ACHN (cell line): ENCODE measurements at regions not wholly inside any gene's neighbourhood (a gene's known extent, or its start where the extent isn't known, plus 50 kb on each side); places are given as distances from the start of the nearest gene placed in this dataset.
A peak's percentile ranks its signal among the peaks of the same experiment; 100 is the strongest.
"Not testable (repeated sequence)": the region's sequence is repeated elsewhere in the genome, so short reads cannot be mapped to it uniquely, and the experiment has no call there.

ENCODE experiments used
- DNase-seq: peaks from one replicate; pipeline ENCODE4 v3.0.0-alpha.2; 2015
- in situ Hi-C: cut with HindIII; loops from 2 replicates; pipeline ENCODE4 v1.10.0; 2017; ENCODE audit warnings: low sequenced_read_pairs, low pct_ligation_motif_present, low pct_unique_long_range_greater_than_20kb

DNA sequence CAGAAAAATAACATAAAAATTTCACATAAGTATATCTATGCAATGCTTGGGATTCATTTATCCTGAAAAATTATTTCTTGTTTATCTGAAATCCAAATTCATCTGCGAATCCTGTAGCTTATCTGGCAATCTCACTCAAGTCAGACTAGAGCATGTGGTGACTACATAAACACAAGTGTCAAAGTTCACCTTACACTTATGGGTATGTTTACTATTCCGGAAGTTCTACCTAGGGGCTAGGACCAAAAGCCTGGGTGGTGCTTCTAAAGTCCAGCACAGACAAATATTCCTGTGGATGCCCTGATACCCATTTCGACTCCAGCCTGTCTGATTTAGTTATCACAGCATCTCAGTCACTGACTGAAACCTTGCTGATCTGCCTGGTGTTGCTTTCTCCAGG is 364.0 kb downstream of the METTL4 start:
- no peak for DNase-seq
- in situ Hi-C loops, result no loop called here

DNA sequence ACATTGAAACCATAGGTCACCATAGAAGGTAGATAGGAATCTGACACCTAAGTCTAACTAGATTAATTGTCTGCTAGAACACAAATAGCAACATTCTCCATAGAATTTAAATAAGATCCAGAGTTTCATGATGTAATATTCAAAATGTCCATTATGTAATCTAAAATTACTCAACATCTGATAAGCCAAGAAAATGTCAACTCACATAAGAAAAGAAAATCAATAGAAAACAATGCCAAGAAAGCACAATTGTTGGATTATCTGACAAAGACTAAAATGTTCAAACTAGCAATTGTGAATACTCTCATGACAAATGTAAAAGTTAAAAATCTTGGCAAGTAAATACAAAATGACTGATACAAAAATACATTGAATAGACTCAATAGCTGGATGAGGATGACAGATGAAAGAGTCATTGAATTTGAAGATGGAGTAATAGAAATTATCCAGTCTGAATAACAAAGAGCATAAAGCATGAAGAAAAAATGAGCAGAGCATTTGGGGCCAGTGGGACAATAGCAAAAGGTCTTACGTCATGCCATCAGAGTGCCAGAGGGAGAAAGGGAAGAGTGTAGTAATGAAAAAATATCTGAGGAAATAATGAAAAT is 358.6 kb downstream of the METTL4 start:
- in situ Hi-C loops, result no loop called here
- no peak for DNase-seq

DNA sequence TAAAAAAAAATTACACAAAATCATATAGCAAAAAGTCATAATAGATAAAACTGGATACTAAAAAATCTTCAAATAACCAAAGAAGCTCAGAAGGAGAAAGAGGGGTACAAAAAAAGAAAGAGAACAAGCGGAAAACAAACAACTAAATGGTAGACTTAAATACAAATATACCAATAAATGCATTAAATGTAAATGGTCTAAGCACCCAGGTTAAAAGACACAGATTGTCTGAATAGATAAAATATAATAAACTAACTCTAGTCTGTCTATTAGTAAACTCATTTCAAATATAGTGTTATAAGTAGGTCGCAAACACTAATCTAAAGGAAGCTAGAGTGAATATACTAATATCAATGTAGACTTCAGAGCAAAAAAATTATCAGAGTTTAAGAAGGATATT is 357.4 kb downstream of the METTL4 start:
- DNase-seq, result no peak
- in situ Hi-C loops, result no loop called here

DNA sequence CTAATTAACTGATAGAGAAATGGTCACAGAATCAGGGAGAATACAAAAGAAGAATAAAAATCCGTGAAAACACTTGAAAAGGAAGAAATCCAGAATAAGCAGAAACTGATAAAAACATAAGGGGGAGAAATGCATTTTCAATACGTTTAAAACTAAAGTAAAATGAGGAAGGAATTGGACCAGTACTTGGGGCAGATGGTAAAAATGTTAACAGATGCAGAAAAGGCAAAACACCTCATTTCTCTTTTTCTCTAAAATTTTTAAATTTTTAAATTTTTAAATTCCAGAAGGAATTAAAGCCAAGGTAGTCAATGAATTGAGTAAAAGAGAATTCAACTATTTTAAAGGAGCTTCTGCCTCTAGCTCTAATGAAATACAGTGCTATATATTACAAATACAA is 353.9 kb downstream of the METTL4 start:
- no peak for DNase-seq
- in situ Hi-C loops, result no loop called here

DNA sequence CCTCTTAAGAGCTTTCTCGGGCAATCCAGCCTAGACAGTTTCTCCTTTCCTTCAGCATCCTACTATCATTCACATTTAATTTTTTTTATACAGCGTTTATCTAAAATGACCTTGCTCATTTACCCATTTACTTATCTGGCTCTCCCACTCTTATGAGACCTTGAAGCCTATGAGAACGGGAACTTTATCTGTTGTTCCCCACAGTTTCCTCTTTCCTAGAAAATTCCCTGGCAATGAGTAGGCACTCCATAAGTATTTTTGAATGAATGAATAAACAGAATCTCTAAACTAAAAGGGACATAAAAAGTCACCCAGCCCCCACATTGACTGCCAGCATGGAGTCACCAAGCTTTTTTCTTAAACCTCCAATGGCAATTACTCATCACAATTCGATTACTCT is 353.2 kb downstream of the METTL4 start:
- in situ Hi-C loops, result no loop called here
- no peak for DNase-seq

DNA sequence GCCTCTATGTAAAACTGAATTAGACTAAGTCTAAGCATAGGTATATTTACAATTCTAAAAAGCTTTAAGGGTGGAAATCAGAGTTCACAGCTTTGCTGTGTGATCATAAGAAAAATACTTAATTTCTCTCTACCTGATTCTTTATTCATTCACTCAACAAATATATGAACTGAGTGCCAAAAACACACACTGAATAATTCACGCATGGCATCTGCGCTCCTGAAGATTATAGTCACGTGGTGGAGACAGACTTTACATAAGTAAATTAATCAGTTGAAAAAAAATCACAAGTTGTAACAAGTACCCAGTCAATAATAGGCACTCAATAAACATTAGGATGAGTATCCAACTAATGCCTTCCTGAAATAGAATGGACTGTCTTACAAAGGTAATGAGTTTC is 351.6 kb downstream of the METTL4 start:
- no peak for DNase-seq
- in situ Hi-C loops, result no loop called here

DNA sequence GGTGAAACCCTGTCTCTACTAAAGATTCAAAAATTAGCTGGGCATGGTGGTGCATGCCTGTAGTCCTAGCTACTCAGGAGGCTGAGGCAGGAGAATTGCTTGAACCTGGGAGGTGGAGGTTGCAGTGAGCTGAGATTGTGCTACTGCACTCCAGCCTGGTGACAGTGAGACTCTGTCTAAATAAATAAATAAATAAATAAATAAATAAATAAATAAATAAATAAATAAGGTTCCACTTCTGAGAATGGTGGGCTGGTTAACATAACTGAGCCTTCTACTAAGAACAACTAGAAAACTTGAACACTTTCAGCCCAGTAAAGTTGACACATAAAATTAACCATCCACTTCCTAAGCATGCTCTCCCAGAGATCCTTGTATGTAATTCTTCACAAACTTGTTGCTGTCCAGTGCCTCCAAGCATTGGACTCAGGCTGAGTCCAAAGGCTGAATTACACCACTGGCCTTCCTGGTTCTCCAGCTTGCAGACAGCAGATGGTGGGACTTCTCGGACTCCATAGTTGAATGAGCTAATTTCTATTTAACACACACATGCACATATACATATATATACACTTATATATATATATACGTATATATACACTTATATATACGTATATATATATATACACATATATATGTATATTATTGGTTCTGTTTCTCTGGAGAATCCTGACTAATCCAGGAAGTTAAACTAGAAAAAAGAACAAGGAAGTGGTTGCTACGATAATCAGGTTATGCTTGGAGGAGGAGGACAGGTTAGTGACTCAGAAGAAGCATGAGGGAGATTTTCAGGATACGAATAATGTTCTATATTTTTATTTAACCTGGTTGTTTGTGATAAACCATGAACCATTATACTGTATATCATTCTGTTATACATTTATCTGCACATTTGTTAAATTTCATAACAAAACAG is 348.8 kb downstream of the METTL4 start:
- in situ Hi-C loops, result no loop called here
- DNase-seq, result no peak

DNA sequence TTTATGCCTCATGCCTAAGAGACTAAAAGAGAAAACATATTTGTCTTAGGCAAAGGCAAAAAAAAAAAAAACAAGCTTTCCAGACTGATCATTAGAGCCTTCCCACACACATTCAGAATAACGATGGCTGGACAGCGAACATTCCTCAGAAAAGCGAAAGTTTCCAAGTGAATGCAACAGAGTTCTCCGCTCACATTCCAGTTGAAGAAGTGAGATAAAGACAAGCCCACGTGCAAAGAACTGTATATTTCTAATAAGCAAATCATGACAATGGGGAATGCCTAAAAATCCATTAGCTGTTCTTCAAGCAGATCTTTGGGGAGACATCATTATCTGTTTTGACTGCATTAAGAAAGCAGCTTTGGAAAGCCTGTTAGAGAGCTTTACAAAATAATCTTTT is 347.9 kb downstream of the METTL4 start:
- in situ Hi-C loops, result no loop called here
- DNase-seq, result no peak

DNA sequence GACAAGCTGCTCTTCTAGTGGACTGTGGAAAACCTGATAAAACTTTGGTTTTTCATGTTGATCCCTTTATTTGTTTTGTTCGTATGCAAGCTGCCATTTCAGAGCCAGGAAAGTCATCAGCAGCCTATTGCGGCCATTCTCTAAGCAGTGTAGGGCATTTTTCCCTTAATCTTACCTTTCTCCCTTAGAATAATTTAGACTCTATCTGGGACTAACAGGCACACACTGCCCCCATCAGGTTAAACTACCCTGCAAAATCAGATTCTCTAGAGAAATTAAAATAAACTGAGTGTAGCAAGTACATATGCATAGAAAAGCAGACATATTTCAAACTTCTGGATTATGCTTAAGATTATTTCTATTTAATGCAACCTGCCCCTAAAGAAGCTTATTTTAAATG is 347.5 kb downstream of the METTL4 start:
- DNase-seq, result peak; percentile 24
- in situ Hi-C loops, result no loop called here

DNA sequence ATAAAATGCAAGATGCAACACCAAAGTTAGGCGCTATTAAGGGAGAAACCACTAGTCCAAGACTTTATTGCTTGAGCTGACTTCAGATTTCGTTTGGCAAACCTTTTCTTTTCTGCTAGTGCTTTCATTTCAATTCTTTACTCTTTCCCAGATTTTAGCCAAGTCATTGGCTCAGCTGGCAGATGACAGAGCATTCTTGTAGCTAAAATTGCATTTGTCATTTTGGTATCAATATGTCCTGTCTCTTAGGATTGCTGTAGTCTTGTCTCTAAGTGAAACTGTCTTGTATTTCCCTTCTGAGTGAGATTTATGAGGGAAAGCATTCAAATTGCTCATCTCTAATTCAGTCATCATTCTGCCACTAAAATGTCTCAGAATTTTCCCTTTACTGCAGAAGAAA is 335.1 kb downstream of the METTL4 start:
- in situ Hi-C loops, result no loop called here
- DNase-seq, result no peak

DNA sequence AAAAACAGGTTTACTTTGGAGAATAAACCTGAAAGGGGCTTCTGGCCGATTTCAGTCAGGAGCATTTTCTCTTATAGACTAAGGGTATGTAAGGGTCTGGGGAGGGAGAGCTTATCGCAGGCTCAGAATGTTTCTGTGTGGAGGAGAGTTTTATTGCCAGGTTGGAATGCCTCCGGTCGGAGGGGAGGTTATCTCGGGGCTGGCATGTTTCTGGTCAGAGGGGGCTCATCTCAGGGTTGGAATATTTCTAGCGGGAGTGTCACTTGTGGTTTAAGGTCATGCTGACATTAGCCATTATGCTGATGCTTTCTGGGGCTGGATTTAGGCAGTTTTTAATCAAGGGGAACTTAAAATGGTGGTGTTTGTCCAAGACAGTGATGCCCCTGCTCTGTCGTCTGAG is 333.6 kb downstream of the METTL4 start:
- in situ Hi-C loops, result no loop called here
- DNase-seq, result no peak

DNA sequence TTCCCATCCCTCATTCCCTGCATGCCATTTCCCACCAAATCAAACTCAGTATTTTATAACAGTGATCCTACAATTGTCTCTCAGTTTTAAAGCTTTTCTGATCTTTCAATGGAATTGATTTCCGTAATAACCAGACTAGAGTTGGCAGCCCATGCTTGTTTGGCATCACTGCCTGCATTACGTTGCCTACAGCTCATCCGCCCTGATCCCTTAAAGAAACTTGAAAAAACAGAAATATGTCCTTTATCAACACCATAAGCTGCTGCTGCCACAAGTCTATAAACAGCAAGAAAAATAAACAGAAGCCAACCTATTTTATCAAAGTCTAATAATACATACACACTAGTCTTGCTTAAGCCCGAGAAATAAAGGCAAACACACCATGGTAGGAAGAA is 331.0 kb downstream of the METTL4 start:
- in situ Hi-C loops, result no loop called here

DNA sequence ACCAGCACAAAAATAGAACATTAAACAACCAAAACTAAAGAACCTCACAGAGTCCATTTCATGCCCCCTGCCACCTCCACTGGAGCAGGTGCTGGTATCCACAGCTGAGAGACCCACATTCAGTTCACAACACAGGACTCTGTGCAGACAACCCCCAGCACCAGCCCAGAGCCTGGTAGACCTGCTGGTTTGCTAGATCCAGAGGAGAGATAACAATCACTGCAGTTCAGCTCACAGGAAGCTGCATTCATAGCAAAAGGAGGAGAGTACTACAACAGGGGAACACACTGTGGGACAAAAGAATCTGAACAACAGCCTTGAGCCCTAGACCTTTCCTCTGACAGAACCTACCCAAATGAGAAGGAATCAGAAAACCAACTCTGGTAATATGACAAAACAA is 326.7 kb downstream of the METTL4 start:
- DNase-seq, result no peak
- in situ Hi-C loops, result no loop called here

More for the DNA sequence above, 331.0 kb downstream of the METTL4 start:
- no peak for DNase-seq

DNA sequence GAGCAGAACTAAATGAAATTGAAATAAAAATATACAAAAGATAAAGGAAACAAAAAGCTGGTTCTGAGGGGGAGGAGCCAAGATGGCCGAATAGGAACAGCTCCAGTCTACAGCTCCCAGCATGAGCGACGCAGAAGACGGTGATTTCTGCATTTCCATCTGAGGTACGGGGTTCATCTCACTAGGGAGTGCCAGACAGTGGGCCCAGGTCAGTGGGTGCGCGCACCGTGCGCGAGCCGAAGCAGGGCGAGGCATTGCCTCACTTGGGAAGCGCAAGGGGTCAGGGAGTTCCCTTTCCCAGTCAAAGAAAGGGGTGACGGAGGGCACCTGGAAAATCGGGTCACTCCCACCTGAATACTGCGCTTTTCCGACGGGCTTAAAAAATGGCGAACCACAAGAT is 324.2 kb downstream of the METTL4 start:
- DNase-seq, in situ Hi-C loops: not testable (repeated sequence)

DNA sequence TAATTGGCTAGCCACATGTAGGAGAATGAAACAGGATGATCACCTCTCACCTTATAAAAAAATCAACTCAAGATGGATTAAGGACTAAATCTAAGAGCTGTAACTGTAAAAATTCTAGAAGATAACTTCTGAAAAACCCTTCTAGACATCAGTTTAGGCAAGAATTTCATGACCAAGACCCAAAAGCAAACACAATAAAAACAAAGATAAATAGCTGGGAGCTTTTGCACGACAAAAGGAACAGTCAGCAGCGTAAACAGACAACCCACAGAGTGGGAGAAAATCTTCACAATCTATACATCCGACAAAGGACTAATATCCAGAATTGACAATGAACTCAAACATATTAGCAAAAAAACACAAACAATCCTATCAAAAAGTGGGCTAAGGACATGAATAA is 316.3 kb downstream of the METTL4 start:
- DNase-seq, result no peak
- in situ Hi-C loops, result no loop called here

DNA sequence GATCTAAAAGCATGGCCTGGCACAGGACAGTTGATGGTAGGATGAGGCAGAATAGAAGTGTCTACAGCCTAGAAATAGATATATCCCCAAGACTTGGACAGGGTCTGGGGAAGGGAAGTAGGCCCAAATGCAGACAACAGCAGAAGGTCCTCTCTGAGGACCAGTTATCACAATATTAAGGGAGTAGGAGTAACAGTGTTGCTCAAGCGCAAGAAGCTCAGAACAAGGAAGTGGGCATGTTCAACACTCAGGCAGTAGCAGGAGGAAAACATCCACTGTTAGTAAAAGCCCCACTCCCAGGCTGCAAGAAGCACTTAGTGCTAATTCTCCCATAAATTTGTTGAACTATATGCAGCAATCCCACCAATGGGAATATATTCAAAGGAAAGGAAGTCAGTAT is 314.7 kb downstream of the METTL4 start:
- in situ Hi-C loops, result no loop called here
- DNase-seq, result no peak

DNA sequence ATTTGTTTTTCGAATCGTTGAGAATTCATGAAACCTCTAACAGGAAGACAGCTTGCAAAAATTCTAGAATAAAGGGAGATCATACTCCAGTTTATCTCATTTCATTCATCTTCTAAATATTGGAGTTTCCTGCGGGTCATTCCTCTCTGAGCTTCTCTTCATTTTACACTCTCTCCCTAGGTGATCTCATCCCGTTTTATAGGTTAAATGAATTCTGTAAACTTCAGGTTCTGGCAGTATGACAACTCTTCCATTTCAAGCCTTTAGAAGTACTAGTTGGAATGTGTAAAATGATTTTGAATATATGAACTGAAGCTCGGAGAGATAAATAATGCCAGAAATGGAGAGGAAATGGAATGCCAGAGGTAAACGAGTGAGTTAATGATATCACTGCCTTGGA is 312.4 kb downstream of the METTL4 start:
- in situ Hi-C loops, result no loop called here
- no peak for DNase-seq

DNA sequence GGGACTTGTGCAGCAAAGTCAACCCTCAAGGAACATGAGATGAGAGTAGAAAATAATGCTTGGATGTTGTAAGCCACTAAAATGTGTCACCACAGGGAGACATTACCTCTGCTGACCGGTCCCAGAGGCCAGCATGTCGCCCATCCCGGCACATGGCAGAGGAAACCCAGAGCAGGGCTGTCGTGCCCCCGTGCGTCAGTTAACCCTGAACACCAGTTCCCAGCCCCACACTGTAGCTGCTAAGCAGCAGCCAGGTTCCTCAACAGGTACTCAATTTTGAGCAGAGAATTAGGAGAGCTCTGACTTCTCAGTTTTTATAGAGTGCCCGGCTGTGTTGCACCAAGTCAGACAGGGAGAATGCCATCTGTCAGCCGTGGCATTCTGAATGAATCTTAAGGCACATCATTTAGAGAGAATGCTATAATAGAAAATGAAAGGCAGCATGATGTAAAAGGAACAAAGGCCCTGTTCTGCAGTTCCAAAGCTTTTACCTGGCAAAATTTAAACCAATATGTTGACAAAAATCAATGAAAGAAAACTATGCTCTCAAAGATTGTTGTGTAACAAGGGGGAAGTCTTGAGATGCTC is 307.9 kb downstream of the METTL4 start:
- in situ Hi-C loops, result no loop called here
- DNase-seq, result no peak

DNA sequence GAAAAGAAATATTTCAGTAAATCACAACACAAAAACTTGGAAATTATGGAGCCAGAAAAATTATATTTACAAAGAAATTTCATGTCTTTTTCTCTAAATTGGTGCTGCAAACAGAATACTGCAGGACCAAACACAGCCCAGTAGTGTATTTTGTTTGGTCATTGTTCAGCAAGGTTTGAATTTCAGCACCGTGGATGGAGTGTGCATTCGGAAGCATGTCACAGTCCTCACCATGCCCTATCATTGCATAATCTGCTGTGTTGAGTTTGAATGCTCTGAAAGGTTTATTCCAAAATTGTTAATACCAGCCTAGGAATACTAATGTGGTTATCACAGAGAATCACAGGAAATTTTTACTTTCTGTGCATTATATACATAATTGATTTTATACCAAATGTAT is 296.7 kb downstream of the METTL4 start:
- in situ Hi-C loops, result no loop called here
- no peak for DNase-seq

DNA sequence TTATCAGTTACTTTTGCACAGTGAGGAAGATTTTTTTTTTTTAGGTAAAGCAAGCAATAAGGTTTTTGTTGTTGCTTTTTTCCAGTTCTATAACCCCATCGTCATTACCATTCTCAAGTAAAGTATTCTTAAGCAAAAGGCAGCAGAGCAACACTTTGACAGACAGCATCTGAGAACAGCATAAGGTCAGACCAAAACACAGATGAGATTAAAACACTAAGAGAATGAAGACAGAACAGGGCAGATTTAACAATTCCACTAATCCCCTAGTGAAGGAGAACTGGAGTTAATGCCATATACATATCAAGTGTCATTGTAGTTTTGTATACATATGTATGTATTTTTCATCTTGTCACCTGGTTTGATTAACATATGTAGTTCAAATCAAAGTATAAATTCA is 290.2 kb downstream of the METTL4 start:
- in situ Hi-C loops, result no loop called here
- DNase-seq, result no peak
